ENCODE measurements at regions not wholly inside any gene's neighbourhood (a gene's known extent, or its start where the extent isn't known, plus 50 kb on each side); places are given as distances from the start of the nearest gene placed in this dataset.

DNA sequence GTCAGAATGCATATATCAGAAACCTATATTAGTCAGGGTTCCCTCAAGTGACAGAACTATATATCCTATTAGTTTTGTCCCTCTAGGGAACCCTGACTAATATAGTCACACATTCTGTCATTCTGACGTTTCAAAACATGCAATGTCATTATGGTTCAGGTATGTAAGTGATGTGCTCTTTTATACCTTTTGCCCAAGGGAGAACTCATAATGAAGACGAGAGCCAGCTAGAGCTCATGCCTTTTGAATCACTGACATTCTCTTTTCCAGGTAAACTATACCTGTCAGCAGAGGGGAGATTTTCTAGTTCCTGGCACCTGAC is 576.7 kb downstream of the LRRC70 start:
- TF ChIP-seq POLR2A (IDR thresholded peaks at IDR 0.05; ENCODE audit: low read length) = no peak
- TF ChIP-seq GATA1 (IDR thresholded peaks at IDR 0.05; ENCODE audit: low read depth, low read length) = no peak
